ENCODE measurements at regions not wholly inside any gene's neighbourhood (a gene's known extent, or its start where the extent isn't known, plus 50 kb on each side); places are given as distances from the start of the nearest gene placed in this dataset.
"Not testable (repeated sequence)": the region's sequence is repeated elsewhere in the genome, so short reads cannot be mapped to it uniquely, and the experiment has no call there.

DNA sequence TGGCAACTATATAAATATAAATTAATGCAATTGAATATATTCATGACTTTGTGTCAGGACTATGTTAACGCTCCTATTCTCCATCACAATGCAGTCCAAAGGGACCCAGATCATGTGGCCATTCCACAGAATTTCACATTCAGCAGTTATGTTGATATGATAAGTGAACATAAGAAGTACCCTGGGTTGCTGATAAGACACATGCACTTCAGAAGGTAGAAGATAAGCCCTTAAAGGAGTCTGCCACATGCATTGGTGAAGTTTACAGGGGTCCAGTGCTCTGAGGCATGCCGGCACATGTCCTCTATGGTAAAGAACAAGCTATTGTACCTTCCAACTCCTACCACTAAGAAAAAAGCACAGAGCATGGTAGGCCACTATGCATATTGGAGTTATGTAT, 76.4 kb downstream of the PHAX start:
- no peaks in the 10 kb centered on the region for H3K9me3 ChIP-seq (ENCODE audit: control insufficient read depth, low read length, poor library complexity, severe bottlenecking)
- no peak for ATAC-seq
- Mint-ChIP-seq H3K27me3 (no peaks in the 10 kb centered on the region), H3K4me1 (peaks cover 4% of the 10 kb centered on the region), H3K36me3 (ENCODE audit: low read depth) (no peaks in the 10 kb centered on the region), H3K27ac (no peak overlapping the region), H3K4me3 (no peak overlapping the region)
- no peak for DNase-seq

DNA sequence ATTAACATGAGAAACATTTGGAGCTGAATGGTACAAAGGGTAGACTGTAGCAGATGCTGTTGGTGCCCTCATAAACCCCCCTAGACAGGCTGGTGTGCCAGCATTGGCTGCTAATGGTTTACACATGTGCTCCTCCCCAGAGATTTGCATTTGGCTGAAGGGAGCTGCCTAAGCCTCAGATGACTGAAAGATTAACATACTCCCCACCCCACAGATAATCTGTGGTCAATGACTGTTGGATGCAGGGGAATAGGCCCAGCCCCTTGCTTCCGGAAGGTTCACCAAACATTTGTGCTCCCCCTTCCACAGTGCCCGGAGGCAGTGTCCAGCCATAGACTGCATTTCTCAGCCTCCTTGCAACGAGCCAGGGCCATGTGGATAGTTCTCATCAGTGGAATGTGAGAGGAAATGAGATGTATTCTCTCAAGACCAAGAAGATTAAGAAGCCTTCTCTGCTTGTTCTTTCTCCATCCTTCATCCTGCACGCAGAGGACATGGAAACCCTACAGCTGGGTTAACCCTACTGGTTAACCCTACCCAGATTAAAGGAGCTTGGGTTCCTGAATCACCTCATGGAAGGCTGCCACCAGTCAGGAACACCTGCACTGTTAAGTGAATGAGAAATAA, 79.6 kb downstream of the PHAX start:
- no peak for DNase-seq
- no peaks in the 10 kb centered on the region for H3K9me3 ChIP-seq (ENCODE audit: control insufficient read depth, low read length, poor library complexity, severe bottlenecking)
- no peak overlapping the region for H3K4me3 Mint-ChIP-seq
- H3K4me1 Mint-ChIP-seq: peaks cover 14% of the 10 kb centered on the region
- ATAC-seq: no peak
- H3K27me3 Mint-ChIP-seq: peaks cover 16% of the 10 kb centered on the region
- peaks cover 1% of the 10 kb centered on the region for H3K36me3 Mint-ChIP-seq (ENCODE audit: low read depth)
- no peak overlapping the region for H3K27ac Mint-ChIP-seq

DNA sequence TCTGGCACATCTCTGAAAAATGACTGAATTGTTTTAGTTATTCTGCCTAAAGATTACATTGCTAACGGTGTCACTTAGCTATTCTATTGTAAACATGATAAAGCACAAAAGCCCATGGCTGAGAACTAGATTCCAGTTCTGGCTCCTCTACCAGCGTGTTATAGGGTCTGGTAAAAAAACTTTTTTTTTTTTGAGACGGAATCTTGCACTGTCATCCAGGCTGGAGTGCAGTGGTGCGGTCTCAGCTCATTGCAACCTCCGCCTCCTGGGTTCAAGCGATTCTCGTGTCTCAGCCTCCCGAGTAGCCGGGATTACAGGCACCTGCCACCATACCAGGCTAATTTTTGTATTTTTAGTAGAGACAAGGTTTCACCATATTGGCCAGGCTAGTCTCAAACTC, 80.6 kb downstream of the PHAX start:
- not testable (repeated sequence) for H3K36me3 Mint-ChIP-seq (ENCODE audit: low read depth); ATAC-seq; H3K9me3 ChIP-seq (ENCODE audit: control insufficient read depth, low read length, poor library complexity, severe bottlenecking); H3K4me3 Mint-ChIP-seq; DNase-seq; H3K27ac Mint-ChIP-seq
- H3K27me3 Mint-ChIP-seq: peaks cover 22% of the 10 kb centered on the region
- H3K4me1 Mint-ChIP-seq: peaks cover 12% of the 10 kb centered on the region

DNA sequence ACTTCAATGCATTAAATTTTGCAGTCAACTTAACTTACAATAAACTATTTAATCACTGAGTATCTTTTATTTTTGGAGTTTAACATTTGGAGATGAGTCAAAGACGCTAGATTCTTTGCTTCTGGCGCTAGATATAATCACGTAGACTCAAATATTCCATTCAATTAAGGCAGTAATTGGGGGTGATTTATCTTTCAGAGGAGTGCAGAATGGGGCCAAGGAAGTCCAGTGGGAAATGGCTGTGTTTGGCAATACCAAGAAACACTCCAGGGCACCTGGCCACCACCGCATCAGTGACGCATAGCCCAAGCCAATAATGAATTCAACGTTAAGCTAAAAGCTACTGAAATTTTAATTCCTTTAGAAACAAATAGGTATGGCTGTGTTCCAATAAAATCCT, 81.2 kb downstream of the PHAX start:
- peaks cover 3% of the 10 kb centered on the region for H3K36me3 Mint-ChIP-seq (ENCODE audit: low read depth)
- H3K4me1 Mint-ChIP-seq: peaks cover 13% of the 10 kb centered on the region
- peaks cover 25% of the 10 kb centered on the region for H3K27me3 Mint-ChIP-seq
- no peak for ATAC-seq
- H3K9me3 ChIP-seq (ENCODE audit: control insufficient read depth, low read length, poor library complexity, severe bottlenecking): no peaks in the 10 kb centered on the region
- no peak for DNase-seq
- no peak overlapping the region for H3K4me3 Mint-ChIP-seq
- H3K27ac Mint-ChIP-seq: no peak overlapping the region

DNA sequence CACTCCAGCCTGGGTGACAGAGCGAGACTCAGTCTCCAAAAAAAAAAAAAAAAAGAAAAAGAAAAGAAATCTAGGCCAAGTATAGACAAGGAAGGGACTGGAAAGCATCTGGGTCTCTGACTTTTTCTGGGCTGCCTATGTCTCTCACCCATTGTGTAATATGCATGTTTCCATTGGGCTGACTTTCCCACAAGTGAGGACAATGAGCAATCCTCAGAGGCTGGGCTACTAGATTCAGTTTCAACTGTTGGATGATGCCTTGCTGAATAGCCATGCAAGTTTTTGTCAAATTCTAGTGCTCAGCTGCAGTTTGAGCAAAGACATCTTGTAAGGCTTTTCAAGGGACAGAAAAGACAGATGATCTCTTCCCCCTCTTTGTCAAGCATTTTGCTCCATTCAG, 82.1 kb downstream of the PHAX start:
- peaks cover 3% of the 10 kb centered on the region for H3K36me3 Mint-ChIP-seq (ENCODE audit: low read depth)
- no peak overlapping the region for H3K27ac Mint-ChIP-seq
- H3K9me3 ChIP-seq (ENCODE audit: control insufficient read depth, low read length, poor library complexity, severe bottlenecking): no peaks in the 10 kb centered on the region
- ATAC-seq (no peak), DNase-seq (no peak)
- no peak overlapping the region for H3K4me3 Mint-ChIP-seq
- peaks cover 25% of the 10 kb centered on the region for H3K27me3 Mint-ChIP-seq
- H3K4me1 Mint-ChIP-seq: peaks cover 13% of the 10 kb centered on the region

DNA sequence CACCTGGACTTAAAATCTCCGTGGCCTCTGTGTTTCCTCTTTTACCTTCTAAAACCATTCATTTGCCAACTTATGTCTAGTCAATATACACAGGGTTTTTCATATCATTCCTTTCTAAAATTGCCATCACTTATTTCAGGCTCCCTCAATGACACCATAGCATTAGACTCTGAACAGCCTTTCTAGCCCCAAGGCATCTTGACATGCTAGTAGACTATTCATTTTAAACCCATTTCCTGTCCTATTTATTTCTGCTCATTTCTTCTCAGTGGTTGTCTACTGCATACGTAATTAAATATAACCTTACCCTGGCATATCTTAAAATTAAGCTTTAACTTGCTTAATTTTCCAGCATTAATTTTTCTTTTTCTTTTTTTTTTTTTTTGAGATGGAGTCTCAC, 83.2 kb downstream of the PHAX start:
- Mint-ChIP-seq H3K36me3 (ENCODE audit: low read depth) (peaks cover 3% of the 10 kb centered on the region), H3K27ac (no peak overlapping the region), H3K4me1 (peaks cover 13% of the 10 kb centered on the region), H3K27me3 (peaks cover 25% of the 10 kb centered on the region), H3K4me3 (no peak overlapping the region)
- H3K9me3 ChIP-seq (ENCODE audit: control insufficient read depth, low read length, poor library complexity, severe bottlenecking): no peaks in the 10 kb centered on the region
- DNase-seq: no peak
- no peak for ATAC-seq

DNA sequence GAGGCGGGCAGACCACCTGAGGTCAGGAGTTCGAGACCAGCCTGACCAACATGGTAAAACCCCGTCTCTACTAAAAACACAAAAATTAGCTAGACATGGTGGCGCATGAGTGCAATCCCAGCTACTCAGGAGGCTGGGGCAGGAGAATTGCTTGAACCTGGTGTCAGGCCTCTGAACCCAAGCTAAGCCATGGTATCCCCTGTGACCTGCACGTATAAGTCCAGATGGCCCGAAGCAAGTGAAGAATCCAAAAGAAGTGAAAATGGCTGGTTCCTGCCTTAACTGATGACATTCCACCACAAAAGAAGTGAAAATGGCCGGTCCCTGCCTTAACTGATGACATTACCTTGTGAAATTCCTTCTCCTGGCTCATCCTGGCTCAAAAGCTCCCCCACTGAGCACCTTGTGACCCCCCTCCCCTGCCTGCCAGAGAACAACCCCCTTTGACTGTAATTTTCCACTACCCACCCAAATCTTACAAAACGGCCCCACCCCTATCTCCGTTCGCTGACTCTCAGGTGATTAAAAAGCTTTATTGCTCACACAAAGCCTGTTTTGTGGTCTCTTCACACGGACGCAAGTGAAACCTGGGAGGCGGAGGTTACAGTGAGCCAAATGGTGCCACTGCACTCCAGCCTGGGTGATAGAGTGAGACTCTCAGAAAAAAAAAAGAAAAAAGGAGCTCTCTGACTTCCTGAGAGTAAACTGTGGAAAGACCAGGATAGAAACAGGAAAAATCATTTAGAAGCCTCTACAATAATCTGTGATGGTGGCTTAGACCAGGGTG, 84.1 kb downstream of the PHAX start:
- H3K27me3 Mint-ChIP-seq: peaks cover 25% of the 10 kb centered on the region
- H3K36me3 Mint-ChIP-seq (ENCODE audit: low read depth); H3K9me3 ChIP-seq (ENCODE audit: control insufficient read depth, low read length, poor library complexity, severe bottlenecking); ATAC-seq; H3K27ac Mint-ChIP-seq; DNase-seq: not testable (repeated sequence)
- H3K4me1 Mint-ChIP-seq: peaks cover 13% of the 10 kb centered on the region
- H3K4me3 Mint-ChIP-seq: peak overlapping the region; percentile 12

DNA sequence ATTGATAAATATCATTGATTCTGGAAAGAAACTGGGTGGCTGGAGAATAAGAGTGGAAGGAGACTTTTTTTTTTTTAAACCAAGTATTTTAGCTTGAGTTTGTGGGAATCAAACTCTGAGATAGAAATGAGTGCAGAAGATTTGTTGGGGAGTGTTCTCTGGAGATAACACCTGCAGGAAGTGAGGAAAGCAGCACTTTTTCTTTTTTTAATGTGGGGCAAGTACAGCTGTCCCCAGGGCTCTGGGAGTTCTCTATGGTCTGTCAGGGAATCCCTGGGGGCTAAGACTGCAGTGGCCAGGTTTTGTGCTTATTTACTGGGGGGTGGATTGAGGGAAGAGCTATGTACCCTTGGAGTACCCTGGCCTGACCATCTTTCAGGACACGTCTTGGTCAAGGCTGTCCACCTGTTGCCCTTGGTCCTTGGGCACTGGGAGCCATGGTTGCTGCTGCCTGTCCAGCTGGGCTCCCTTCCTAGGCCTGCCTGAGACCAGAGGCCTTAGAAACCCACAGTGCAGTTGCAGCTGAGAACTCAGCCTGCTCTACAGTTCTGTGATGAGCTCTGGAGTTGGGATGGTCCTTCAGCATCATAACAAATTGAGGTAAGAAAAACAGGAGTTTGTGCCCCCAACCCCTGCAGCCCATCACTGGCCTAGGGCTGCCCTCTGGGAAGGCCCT, 85.8 kb downstream of the PHAX start:
- Mint-ChIP-seq H3K27me3 (peaks cover 25% of the 10 kb centered on the region), H3K4me3 (no peak overlapping the region), H3K27ac (peak overlapping the region; percentile 73), H3K4me1 (peaks cover 13% of the 10 kb centered on the region), H3K36me3 (ENCODE audit: low read depth) (peaks cover 3% of the 10 kb centered on the region)
- DNase-seq: no peak
- no peaks in the 10 kb centered on the region for H3K9me3 ChIP-seq (ENCODE audit: control insufficient read depth, low read length, poor library complexity, severe bottlenecking)
- no peak for ATAC-seq

DNA sequence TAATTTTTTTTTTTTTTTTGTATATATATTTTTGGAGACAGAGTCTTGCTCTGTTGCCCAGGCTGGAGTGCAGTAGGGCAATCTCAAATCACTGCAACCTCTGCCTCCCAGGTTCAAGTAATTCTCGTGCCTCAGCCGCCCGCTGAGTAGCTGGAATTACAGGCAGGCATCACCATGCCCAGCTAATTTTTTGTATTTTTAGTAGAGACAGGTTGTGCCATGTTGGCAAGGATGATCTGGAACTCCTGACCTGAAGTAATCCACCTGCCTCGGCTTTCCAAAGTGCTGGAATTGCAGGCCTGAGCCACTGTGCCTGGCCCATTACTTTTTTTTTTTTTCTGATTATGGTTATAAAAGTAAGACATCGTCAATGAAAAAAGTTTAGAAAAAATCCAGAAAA, 84.0 kb upstream of the LMNB1 start:
- DNase-seq: no peak
- no peaks in the 10 kb centered on the region for H3K9me3 ChIP-seq (ENCODE audit: control insufficient read depth, low read length, poor library complexity, severe bottlenecking)
- Mint-ChIP-seq H3K36me3 (ENCODE audit: low read depth) (no peaks in the 10 kb centered on the region), H3K4me1 (no peaks in the 10 kb centered on the region), H3K4me3 (no peak overlapping the region), H3K27me3 (no peaks in the 10 kb centered on the region), H3K27ac (no peak overlapping the region)
- no peak for ATAC-seq

DNA sequence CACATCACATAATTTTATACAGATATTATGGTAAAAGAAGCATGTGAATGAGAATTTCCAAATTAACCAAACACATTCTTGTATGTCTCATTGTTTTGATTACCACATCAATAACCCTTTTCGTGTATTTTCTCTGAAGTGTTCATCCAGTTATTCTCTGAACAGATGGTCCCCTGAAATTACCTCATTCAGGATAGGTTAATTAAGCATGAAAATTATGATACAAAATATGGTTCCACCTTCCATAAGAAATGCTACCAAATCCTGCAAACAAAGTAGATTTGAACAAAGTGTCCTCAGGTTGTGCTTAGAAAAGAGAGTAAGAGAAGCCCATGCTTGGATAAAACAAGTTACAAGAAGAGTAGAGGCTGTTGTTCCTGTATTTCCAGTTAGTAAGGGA, 83.1 kb upstream of the LMNB1 start:
- H3K27me3 Mint-ChIP-seq: no peaks in the 10 kb centered on the region
- no peak overlapping the region for H3K27ac Mint-ChIP-seq
- H3K4me1 Mint-ChIP-seq: no peaks in the 10 kb centered on the region
- no peaks in the 10 kb centered on the region for H3K36me3 Mint-ChIP-seq (ENCODE audit: low read depth)
- ATAC-seq (no peak), DNase-seq (no peak)
- no peaks in the 10 kb centered on the region for H3K9me3 ChIP-seq (ENCODE audit: control insufficient read depth, low read length, poor library complexity, severe bottlenecking)
- no peak overlapping the region for H3K4me3 Mint-ChIP-seq

DNA sequence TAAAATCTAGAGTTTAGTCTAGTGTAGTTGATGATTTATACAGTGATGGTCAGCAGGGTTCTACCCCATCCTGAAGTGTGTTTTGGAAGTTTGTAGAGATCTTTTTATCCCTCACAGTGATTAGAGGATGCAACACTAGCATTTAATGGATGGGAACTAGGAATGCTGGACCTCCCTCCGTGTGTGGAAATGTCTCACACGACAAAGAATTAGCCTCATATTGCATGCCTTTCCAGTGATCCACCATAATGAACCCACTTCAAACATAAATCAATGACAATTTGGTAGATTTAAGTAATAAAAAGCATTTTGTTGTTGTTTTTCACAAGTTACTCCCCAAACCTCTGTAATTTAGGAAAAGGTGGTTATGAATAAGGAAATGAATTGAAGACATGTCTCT, 82.5 kb upstream of the LMNB1 start:
- Mint-ChIP-seq H3K27me3 (no peaks in the 10 kb centered on the region), H3K27ac (no peak overlapping the region), H3K4me3 (no peak overlapping the region), H3K36me3 (ENCODE audit: low read depth) (no peaks in the 10 kb centered on the region), H3K4me1 (no peaks in the 10 kb centered on the region)
- no peaks in the 10 kb centered on the region for H3K9me3 ChIP-seq (ENCODE audit: control insufficient read depth, low read length, poor library complexity, severe bottlenecking)
- DNase-seq (no peak), ATAC-seq (no peak)

DNA sequence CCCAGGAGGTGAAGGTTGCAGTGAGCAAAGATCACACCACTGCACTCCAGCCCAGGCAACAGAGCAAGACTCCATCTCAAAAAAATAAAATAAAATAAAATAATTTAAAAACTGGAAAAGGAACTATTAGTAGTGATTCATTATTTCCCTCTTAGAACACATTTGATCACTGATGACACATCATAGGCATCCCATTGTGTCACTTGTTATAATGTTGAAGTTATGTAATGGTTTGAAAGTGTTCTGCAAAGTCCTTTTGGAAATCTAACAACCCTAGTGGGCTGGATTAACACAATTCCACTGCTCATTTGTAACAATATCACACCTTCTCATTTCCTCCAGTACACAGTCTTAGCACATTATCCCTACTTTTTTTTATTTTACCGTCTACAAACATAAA, 81.8 kb upstream of the LMNB1 start:
- DNase-seq (no peak), ATAC-seq (no peak)
- H3K9me3 ChIP-seq (ENCODE audit: control insufficient read depth, low read length, poor library complexity, severe bottlenecking): no peaks in the 10 kb centered on the region
- Mint-ChIP-seq H3K27ac (no peak overlapping the region), H3K36me3 (ENCODE audit: low read depth) (no peaks in the 10 kb centered on the region), H3K4me3 (no peak overlapping the region), H3K27me3 (no peaks in the 10 kb centered on the region), H3K4me1 (no peaks in the 10 kb centered on the region)

DNA sequence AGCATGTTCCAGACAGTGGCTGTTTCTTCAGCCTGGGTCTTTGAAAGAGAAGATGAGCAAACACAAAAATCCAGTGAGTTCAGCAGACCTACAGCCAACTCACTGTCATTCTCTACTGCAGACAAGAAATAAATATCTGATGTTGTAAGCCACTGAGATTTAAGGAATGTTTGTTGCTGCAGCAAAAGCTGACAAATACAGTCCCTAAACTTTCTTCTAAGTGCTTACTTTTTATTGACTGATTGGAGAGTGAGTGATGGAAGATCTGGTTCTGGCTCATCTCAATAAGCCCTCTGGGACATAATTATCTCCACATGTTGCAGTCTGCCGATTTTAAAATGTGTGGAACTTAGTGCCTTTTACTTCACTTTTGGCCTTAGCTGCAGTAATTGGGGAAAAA, 69.9 kb upstream of the LMNB1 start:
- ATAC-seq (no peak), DNase-seq (no peak)
- Mint-ChIP-seq H3K4me1 (no peaks in the 10 kb centered on the region), H3K27ac (no peak overlapping the region), H3K4me3 (no peak overlapping the region), H3K27me3 (peaks cover 10% of the 10 kb centered on the region), H3K36me3 (ENCODE audit: low read depth) (no peaks in the 10 kb centered on the region)
- H3K9me3 ChIP-seq (ENCODE audit: control insufficient read depth, low read length, poor library complexity, severe bottlenecking): no peaks in the 10 kb centered on the region
